HG03108 (cell line): ENCODE measurements at regions not wholly inside any gene's neighbourhood (a gene's known extent, or its start where the extent isn't known, plus 50 kb on each side); places are given as distances from the start of the nearest gene placed in this dataset.

Experiments
- ATAC-seq: cut with Tn5 transposase; IDR thresholded peaks from one replicate; pipeline ENCODE4 v1.9.1; 2021; ENCODE audit warnings: moderate library complexity; ENCODE audit not compliant: unreplicated experiment

GRCh38 chr22:49324527-49325491, 502.9 kb downstream of the BRD1 start:
- no peak for ATAC-seq

GRCh38 chr22:49323751-49324415, 503.8 kb downstream of the BRD1 start:
- no peak for ATAC-seq

- no peak for ATAC-seq
Observed at GRCh38 chr22:49322861-49323622, 504.6 kb downstream of the BRD1 start.

DNA sequence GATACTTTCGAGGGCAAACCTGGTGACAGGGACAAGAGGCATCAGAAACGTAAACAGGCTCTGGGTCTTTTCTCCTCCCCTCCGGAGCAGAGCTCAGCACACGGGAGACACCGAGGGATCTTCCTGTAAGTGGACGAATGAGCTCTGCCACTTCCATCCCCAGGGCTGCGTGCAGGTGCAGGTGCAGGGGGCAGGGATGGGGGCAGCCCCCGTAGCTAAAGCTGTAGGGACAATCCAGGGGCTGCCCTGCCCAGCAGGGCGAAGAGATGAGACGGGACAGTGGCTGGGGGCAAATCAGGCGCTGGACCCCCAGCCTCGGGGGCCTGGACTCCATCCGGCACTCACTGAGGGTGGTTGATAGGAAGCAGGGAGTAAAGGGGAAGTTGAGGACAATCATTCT, 505.4 kb downstream of the BRD1 start:
- no peak for ATAC-seq

DNA sequence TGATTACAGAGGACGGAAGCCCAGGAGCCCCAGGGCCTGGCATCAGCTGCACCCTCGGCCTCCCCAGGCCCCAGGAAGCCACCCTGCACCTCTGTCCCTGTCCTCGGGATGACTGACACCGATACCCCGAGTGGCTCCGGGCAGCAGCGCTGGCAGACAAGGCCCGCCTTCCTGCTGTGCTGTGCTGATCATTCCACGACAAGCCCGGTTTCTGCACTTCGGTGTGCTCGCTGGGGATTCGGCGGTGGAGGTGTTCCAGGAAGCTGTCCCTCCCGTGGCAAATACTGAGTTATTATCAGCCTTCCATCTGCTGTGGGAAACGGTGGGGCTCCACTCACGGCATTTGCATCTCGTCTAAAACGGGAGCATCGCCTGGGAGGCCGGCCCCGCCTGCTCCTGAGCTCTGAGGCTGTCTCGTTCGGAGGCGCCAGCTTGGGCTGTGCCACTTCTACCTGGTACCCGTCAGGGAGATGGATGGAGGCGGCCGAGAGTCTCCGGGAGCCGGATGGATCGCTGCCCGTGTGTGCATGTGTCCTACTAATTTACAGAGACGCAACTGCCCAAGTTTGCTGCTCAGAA, 506.1 kb downstream of the BRD1 start:
- no peak for ATAC-seq

- no peak for ATAC-seq
Observed at GRCh38 chr22:49320714-49321476, 506.8 kb downstream of the BRD1 start.

- no peak for ATAC-seq
Observed at GRCh38 chr22:49317369-49317768, 510.3 kb downstream of the BRD1 start.

- ATAC-seq = no peak
Observed at GRCh38 chr22:49312601-49313000, 515.1 kb downstream of the BRD1 start.

DNA sequence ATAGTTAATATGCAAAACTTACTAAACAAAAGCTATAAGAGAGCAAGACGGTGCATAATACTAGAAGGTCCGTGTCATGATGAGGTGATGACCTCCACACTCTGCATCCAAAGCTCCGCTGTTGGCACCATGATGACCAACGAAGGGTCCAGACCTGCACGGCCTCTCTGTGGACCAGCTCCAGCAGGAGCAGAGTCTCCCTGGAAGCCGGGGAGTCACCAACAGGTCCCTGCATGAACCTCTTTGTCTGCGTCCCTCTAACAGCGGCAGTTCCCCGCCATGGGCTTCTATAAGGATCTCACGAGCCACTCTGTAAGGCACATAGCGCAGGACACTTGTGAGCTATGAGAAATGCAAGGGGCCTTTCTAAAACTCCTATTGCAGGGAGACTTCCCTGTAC, 517.3 kb downstream of the BRD1 start:
- no peak for ATAC-seq

GRCh38 chr22:49308300-49308699, 519.4 kb downstream of the BRD1 start:
- ATAC-seq = no peak

GRCh38 chr22:49307870-49308269, 519.8 kb downstream of the BRD1 start:
- no peak for ATAC-seq

DNA sequence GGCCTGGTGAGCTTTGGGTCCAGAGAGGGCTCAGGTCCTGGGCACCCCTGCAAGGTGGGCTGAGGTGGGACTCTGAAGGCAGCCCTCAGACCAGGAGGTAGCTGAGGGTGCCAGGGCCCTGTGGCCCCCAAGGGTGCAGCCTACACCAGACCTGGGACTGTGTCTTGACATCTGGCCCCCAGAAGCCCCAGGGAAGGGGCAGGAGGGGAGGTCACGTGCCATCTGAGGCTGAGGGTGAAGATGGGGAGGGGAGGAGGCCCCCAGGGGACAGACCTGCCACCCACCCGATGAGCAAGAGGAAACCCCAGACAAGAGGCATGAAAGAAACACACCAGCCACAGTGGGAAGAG, 520.2 kb downstream of the BRD1 start:
- no peak for ATAC-seq

GRCh38 chr22:49306632-49307480, 520.8 kb downstream of the BRD1 start:
- ATAC-seq = no peak

DNA sequence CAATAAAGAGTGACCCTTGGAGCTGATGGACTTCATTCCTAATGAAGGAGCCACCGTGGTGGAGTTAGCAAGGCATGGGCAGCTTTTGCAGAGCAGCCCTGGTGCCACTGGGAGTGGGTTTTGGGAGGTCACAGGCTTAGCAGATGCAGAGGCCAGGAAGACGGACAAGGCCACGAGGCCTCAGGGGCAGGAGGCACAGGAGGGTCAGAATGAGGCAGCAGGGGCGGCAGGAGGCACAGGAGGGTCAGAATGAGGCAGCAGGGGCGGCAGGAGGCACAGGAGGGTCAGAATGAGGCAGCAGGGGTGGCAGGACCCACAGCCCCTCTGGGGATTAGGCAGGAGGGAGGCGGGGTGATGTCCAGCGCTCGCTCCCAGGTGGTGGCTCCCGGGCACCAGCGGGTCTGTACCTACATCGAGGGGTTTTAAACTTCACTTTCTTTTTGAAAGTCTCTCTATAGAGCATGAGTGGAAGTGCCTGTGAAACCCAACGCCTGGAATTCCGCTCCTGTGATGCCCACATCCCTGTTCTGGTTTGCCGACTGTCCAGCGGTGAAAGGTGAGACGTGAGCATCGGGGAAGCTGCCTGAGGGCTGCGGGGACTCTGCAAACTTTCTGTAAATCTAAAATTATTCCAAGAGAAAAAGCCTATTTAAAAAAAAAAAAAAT, 521.6 kb downstream of the BRD1 start:
- ATAC-seq = no peak

DNA sequence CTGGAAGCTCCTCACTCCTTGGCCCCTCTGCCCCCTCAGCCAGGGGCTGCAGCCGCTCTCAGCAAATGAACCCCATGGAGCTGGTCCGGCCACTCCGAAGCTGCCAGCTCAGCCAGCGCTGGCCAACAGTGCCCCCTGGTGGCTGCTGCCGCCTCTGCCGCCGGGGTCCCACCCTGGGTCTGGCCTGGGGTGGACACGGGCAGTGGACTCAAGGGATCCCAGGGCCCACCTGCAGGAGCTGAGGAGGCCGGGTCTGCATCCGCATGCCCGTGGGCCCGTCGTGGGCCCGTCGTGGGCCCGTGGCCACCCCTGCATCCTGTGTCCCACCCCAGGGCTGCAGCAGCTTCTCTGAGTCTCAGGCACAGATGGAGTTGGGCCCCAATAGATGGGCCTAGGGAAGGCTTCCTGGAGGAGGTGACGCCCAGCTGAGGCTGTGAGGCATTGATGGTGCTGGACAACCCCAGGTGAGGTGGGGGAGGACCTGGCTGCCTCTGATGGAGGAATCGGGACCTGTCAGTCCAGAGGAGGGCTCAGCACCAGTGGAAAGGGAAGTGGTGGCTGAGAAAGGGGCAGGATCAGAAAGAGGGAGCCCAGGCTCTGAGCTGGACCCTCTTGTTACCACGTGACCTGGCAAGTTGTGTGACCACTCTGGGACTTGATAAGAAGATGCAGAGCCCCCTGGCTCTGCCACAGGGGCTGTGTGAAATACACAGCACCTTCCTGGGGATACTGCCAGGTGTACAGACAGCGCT, 522.3 kb downstream of the BRD1 start:
- ATAC-seq = no peak

DNA sequence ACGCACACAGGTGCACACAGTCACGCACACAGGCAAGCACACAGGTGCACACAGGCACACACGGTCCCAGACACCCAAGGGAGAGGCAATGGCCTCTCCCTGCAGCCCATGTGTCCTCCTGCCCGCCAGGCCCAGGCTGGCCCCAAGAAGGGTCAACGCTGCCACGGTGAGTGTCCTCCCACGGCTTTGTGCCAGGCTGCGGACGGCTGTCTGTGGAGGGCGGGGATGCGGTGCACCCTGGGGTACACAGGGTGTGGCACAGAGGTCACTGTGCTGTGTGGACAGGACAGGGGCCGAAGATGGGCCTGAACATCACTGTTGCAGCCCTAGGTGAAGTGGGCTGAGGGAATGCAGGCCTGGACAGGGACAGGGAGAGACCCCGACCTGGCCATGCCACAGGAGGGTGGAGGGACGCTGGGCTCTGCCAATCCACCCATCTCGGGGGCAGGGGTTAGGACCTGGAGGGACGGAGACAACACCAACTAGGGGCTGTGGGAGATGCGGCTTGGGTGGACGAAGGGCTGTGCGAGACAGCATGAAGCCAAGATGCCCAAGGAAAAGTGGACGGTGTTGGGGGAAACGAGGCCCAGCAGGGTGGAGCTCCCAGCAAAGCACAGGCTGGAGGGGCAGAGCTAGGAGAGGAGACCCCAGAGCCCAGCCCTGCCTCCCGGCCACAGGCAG, 523.8 kb downstream of the BRD1 start:
- no peak for ATAC-seq

DNA sequence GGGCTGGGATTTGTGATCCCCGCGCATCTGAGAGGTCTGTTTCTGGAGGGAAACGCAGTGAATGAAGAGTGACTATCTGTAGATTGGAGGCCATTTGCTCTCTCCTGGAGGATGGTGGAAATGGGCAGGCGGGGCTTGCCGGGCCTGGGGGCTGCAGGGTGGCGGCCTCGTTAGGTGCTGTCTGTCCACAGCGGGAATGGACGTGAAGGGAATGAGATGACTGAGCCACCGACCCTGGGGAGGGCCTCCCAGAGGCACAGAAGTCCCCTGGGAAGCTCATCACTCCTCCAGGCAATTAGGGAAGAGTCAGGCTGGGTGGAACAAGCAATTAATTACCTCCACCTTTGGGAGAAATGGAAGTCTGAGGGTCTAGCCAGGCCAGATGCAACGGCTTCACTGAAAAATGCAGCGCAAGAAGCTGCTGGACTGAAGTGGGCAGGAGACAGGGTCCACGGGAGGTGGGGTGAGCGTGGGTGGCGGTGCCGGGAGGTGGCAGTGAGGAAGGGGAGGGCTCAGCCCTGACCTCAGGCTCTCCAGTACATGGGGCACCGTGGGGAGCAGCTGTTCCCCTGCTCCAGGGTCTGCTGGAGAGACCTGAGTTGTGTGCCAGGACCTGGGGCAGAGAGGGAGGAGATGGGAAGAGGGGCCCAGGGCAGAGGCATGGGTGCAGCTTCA, 524.5 kb downstream of the BRD1 start:
- no peak for ATAC-seq
